ENCODE measurements at regions not wholly inside any gene's neighbourhood (a gene's known extent, or its start where the extent isn't known, plus 50 kb on each side); places are given as distances from the start of the nearest gene placed in this dataset.

DNA sequence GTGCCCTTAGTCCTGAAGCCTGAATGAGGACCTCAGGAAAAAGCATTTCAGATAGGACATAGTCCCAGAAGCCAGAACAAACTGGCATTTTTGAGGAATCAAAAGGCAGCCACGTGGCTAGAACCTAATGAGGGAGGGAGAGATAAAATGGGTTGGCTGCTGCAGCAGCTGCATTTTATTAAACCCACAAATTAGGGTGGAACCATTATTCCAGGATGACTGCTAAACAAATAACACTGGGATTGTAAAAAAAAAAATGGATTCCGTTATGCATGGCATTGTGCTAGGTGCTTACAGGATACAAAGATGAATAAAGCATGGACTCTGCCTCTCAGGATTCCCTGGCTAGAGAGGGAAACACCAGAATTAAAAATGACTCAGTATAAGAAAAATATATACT, 141.5 kb downstream of the SATB1 start:
- H3K27me3 ChIP-seq (replicated peaks in 1 of 7): no peaks in the 10 kb centered on the region
- H3K4me1 ChIP-seq: no peaks in the 10 kb centered on the region
- intact Hi-C loops (cut with DNase I; ENCODE audit: low total_unique reads): no loop called here
- H3K27ac ChIP-seq: no peak overlapping the region
- TF ChIP-seq POLR2AphosphoS5 (IDR thresholded peaks at IDR 0.05) (no peak), POLR2A (IDR thresholded peaks at IDR 0.05) (no peak)
- TF ChIP-seq, protein P1, sequence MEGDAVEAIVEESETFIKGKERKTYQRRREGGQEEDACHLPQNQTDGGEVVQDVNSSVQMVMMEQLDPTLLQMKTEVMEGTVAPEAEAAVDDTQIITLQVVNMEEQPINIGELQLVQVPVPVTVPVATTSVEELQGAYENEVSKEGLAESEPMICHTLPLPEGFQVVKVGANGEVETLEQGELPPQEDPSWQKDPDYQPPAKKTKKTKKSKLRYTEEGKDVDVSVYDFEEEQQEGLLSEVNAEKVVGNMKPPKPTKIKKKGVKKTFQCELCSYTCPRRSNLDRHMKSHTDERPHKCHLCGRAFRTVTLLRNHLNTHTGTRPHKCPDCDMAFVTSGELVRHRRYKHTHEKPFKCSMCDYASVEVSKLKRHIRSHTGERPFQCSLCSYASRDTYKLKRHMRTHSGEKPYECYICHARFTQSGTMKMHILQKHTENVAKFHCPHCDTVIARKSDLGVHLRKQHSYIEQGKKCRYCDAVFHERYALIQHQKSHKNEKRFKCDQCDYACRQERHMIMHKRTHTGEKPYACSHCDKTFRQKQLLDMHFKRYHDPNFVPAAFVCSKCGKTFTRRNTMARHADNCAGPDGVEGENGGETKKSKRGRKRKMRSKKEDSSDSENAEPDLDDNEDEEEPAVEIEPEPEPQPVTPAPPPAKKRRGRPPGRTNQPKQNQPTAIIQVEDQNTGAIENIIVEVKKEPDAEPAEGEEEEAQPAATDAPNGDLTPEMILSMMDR (IDR thresholded peaks at IDR 0.05 in 8 of 11, conservative IDR thresholded peaks at IDR 0.05 in 3 of 11): no peak
- H3K4me3 ChIP-seq: no peak overlapping the region
- H3K9me3 ChIP-seq: no peaks in the 10 kb centered on the region
- DNase-seq: no peak
- H3K36me3 ChIP-seq: no peaks in the 10 kb centered on the region
- 61 to 87% (median 71%) methylated on average over 2 of the region's 2 CpGs for WGBS, 5 donors

DNA sequence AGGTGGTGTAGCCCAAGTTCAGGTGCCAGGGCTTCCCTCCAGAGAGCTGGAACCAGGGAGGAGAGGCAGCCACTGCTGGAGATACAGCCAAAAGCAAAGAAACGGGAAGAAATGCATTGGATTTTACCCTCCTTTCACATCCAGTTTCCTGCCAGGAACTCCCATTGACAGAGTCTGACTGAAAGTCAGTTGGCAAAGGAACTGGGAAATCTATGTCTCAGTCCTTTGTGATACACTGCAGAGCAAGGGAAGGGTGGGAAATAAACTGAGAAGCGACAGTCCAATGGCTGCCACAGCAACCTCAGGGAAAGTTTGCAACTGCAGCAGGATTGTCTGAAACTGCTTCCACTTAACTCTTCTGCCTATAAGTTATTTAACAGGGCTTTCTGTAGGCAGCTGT, 142.6 kb downstream of the SATB1 start:
- no peaks in the 10 kb centered on the region for H3K9me3 ChIP-seq
- DNase-seq: no peak
- intact Hi-C loops (cut with DNase I; ENCODE audit: low total_unique reads): no loop called here

DNA sequence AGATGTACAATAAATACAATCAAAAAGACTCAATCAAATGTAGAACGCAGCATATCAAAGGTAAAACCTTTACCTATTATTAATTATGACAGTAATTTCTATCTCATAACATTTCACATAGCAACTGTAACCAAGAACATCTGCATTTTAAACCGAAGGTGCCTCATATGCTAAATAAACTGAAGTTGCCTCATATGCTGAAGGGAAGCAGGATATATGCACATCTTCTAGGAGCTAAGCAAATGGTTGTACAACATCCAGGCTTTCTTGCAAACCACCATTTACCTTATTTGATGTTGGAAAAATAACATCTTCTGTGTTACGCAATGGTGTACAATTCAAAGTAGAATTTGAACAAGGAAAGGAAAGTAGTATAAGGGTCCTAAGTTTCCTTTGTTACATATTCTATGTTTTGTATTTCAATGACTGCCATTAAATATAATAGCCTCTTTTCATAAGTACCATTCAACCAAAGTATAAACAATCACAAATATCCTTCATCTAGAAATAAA, 145.9 kb downstream of the SATB1 start:
- Histone ChIP-seq H3K36me3 (no peaks in the 10 kb centered on the region), H3K27me3 (replicated peaks in 1 of 7) (peaks cover 0 to 2% (median 0%) of the 10 kb centered on the region in 7 donors), H3K4me1 (no peaks in the 10 kb centered on the region), H3K4me3 (no peak overlapping the region), H3K9me3 (no peaks in the 10 kb centered on the region), H3K27ac (no peak overlapping the region)
- TF ChIP-seq POLR2AphosphoS5 (IDR thresholded peaks at IDR 0.05) (no peak), POLR2A (IDR thresholded peaks at IDR 0.05) (no peak)
- TF ChIP-seq, protein P1 (IDR thresholded peaks at IDR 0.05 in 8 of 11, conservative IDR thresholded peaks at IDR 0.05 in 3 of 11): no peak
- 86 to 95% (median 89%) methylated on average over 3 of the region's 3 CpGs for WGBS, 5 donors
- intact Hi-C loops (cut with DNase I; ENCODE audit: low total_unique reads): no loop called here
- DNase-seq: no peak

More for the DNA sequence above, 142.6 kb downstream of the SATB1 start:
- 58 to 86% (median 71%) methylated on average over 2 of the region's 2 CpGs for WGBS, 5 donors
- TF ChIP-seq POLR2A (IDR thresholded peaks at IDR 0.05) (no peak), POLR2AphosphoS5 (IDR thresholded peaks at IDR 0.05) (no peak)
- TF ChIP-seq, protein P1 (IDR thresholded peaks at IDR 0.05 in 8 of 11, conservative IDR thresholded peaks at IDR 0.05 in 3 of 11): no peak
- H3K4me1 ChIP-seq: no peaks in the 10 kb centered on the region
- no peak overlapping the region for H3K4me3 ChIP-seq
- peaks cover 0 to 2% (median 0%) of the 10 kb centered on the region in 7 donors for H3K27me3 ChIP-seq (replicated peaks in 1 of 7)
- no peaks in the 10 kb centered on the region for H3K36me3 ChIP-seq
- H3K27ac ChIP-seq: no peak overlapping the region

DNA sequence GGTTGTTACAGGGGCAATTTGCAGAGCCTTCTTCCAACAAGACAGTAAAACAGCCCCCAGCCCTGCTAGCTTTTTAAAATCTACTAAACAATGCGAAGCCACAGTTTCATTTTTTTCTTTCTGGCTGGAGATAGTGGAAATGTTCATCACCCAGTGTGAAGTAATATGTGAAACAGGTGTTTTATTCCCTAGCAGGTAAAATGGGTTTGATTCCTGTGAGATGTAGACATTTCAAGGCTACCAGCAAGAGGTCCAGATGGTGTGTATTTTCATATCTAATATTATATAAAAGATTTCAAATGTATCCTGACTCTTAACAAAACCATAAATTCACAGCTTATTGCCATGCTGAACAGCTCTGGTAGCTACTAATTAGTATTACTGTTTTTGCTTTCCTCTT, 160.3 kb downstream of the SATB1 start:
- no peak for TF ChIP-seq POLR2AphosphoS5 (IDR thresholded peaks at IDR 0.05)
- TF ChIP-seq, protein P1 (IDR thresholded peaks at IDR 0.05 in 8 of 11, conservative IDR thresholded peaks at IDR 0.05 in 3 of 11): no peak
- 83 to 96% (median 94%) methylated on average over 1 of the region's 1 CpG for WGBS, 5 donors
- intact Hi-C loops (cut with DNase I; ENCODE audit: low total_unique reads): no loop called here

More for the DNA sequence above, 160.3 kb downstream of the SATB1 start:
- Histone ChIP-seq H3K9me3 (no peaks in the 10 kb centered on the region), H3K36me3 (no peaks in the 10 kb centered on the region), H3K4me1 (no peaks in the 10 kb centered on the region), H3K27me3 (replicated peaks in 1 of 7) (no peaks in the 10 kb centered on the region), H3K27ac (no peak overlapping the region), H3K4me3 (no peak overlapping the region)
- no peak for DNase-seq
